A673 (cell line): ENCODE measurements at regions not wholly inside any gene's neighbourhood (a gene's known extent, or its start where the extent isn't known, plus 50 kb on each side); places are given as distances from the start of the nearest gene placed in this dataset.

Experiments
- BruUV-seq: library from RNA; stranded (reverse); fragments of 400-500 nt; replicated peaks from 2 replicates; lab custom pipeline; 2021; lab: Mats Ljungman, UMichigan
- CTCF ChIA-PET: fragments of 300-600 bp; sonication (Branson Sonifier 250); formaldehyde crosslinking; loops from one replicate; lab custom pipeline; 2022; ENCODE audit warnings: antibody characterized with exemption; lab: Charles Lee
- POLR2A ChIA-PET: fragments of 300-600 bp; sonication (Branson Sonifier 250); formaldehyde crosslinking; loops from one replicate; lab custom pipeline; 2022; ENCODE audit warnings: antibody characterized with exemption; ENCODE audit not compliant: low non-redundant PET; lab: Charles Lee
- DNase-seq: peaks from one replicate; pipeline ENCODE4 v3.0.0-alpha.2; 2015; ENCODE audit warnings: low spot score
- H3K27ac ChIP-seq: fragments of 200-600 bp; sonication (generic); 2 replicates; pipeline ENCODE4 v1.5.1; 2016; ENCODE audit warnings: mixed run types, low read depth, mild to moderate bottlenecking, mixed read lengths, antibody characterized with exemption, low read length; ENCODE audit not compliant: poor library complexity, severe bottlenecking
- H3K27me3 ChIP-seq: fragments of 200-600 bp; sonication (generic); replicated peaks from 2 replicates; pipeline ENCODE4 v1.6.1; 2017; ENCODE audit warnings: mixed run types, low read depth, mild to moderate bottlenecking, mixed read lengths, antibody characterized with exemption, low read length; ENCODE audit not compliant: insufficient read depth, poor library complexity
- H3K36me3 ChIP-seq: fragments of 200-600 bp; sonication (generic); 2 replicates; pipeline ENCODE4 v1.6.1; 2016; ENCODE audit warnings: mixed run types, mild to moderate bottlenecking, mixed read lengths, antibody characterized with exemption, low read length; ENCODE audit not compliant: insufficient read depth, poor library complexity, severe bottlenecking
- H3K4me1 ChIP-seq: fragments of 200-600 bp; sonication (generic); 2 replicates; pipeline ENCODE4 v1.6.1; 2017; ENCODE audit warnings: mixed run types, mild to moderate bottlenecking, mixed read lengths, antibody characterized with exemption, low read length; ENCODE audit not compliant: insufficient read depth, poor library complexity, severe bottlenecking
- H3K4me3 ChIP-seq: fragments of 200-600 bp; sonication (generic); 2 replicates; pipeline ENCODE4 v1.5.1; 2016; ENCODE audit warnings: low read depth, mixed run types, mild to moderate bottlenecking, mixed read lengths, low read length; ENCODE audit not compliant: poor library complexity, severe bottlenecking
- H3K9me3 ChIP-seq: fragments of 200-600 bp; sonication (generic); 2 replicates; pipeline ENCODE4 v1.6.1; 2016; ENCODE audit warnings: mixed run types, low read depth, mild to moderate bottlenecking, mixed read lengths, antibody characterized with exemption, low read length; ENCODE audit not compliant: poor library complexity, severe bottlenecking
- EZH2 ChIP-seq: fragments of 200-600 bp; sonication (generic); IDR thresholded peaks from 2 replicates; pipeline ENCODE4 v1.6.1; 2017; ENCODE audit warnings: borderline replicate concordance, low read depth, mild to moderate bottlenecking, mixed read lengths, antibody characterized with exemption, low read length; ENCODE audit not compliant: poor library complexity, severe bottlenecking
- intact Hi-C: fragments of 100-400 bp; cut with micrococcal nuclease; formaldehyde crosslinking; loops from one replicate; pipeline ENCODE4 v1.10.0; 2022; ENCODE audit not compliant: unreplicated experiment
- TF ChIP-seq, protein P1 (sequence below): fragments of 300-800, 200-600 bp; sonication (generic); conservative IDR thresholded peaks from 2 replicates; pipeline ENCODE4 v1.5.1; 2017; ENCODE audit warnings: low read depth, mild to moderate bottlenecking, antibody characterized with exemption, low read length, moderate library complexity, mixed read lengths

DNA sequence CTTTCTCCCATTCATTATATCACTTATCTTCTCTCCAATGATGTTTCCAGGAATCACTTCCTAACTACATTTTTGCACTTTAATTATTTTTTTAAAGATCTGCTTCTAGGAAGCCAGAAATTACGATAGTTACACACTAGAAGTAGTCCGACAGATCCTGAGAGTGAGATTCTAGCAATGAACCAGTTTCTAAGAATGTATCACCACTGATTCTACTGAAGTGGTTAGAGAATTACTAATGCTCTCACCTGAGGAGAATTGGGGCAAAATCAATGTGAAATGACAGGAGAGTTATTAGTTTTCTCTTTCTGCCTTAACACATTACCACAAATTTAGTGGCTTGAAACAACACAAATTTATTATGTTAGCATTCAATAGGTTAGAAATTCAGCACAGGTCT, 241.2 kb downstream of the CASP12 start:
- no TSS peak for BruUV-seq
- CTCF ChIA-PET, result no interaction called here
- Histone ChIP-seq H3K27me3 (no peaks in the 10 kb centered on the region), H3K9me3 (no peaks in the 10 kb centered on the region), H3K27ac (no peak overlapping the region), H3K4me3 (no peak overlapping the region), H3K4me1 (no peaks in the 10 kb centered on the region), H3K36me3 (no peaks in the 10 kb centered on the region)
- intact Hi-C loops, result no loop called here
- POLR2A ChIA-PET, result no interaction called here
- TF ChIP-seq, protein P1, sequence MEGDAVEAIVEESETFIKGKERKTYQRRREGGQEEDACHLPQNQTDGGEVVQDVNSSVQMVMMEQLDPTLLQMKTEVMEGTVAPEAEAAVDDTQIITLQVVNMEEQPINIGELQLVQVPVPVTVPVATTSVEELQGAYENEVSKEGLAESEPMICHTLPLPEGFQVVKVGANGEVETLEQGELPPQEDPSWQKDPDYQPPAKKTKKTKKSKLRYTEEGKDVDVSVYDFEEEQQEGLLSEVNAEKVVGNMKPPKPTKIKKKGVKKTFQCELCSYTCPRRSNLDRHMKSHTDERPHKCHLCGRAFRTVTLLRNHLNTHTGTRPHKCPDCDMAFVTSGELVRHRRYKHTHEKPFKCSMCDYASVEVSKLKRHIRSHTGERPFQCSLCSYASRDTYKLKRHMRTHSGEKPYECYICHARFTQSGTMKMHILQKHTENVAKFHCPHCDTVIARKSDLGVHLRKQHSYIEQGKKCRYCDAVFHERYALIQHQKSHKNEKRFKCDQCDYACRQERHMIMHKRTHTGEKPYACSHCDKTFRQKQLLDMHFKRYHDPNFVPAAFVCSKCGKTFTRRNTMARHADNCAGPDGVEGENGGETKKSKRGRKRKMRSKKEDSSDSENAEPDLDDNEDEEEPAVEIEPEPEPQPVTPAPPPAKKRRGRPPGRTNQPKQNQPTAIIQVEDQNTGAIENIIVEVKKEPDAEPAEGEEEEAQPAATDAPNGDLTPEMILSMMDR, result no peak
- no peak for TF ChIP-seq EZH2
- DNase-seq, result no peak

DNA sequence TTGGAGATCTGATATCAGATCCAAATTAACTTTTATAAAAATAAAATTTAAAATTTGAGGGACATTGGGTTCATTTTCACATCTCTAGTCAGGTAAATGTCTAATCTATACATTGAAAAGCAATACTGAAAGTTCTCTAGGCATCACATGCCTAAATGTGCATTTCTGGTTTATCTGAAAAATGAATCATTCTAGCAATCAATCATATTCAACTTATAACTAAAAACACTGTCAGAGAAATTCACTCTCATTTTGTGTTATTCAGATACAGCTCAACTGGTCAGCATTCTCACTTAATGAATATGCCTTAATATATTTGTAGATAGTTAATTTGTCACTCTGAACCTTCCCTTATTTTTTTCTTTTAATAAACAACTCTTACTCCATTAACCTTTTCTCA, 243.2 kb downstream of the CASP12 start:
- no peak overlapping the region for H3K27ac ChIP-seq
- no peak for DNase-seq
- H3K27me3 ChIP-seq, result no peaks in the 10 kb centered on the region
- H3K9me3 ChIP-seq, result peaks cover 10% of the 10 kb centered on the region
- no peak overlapping the region for H3K4me3 ChIP-seq
- intact Hi-C loops, result no loop called here
- BruUV-seq, result no TSS peak
- POLR2A ChIA-PET, result no interaction called here
- TF ChIP-seq, protein P1, result no peak
- no peak for TF ChIP-seq EZH2
- no peaks in the 10 kb centered on the region for H3K36me3 ChIP-seq
- CTCF ChIA-PET, result no interaction called here
- no peaks in the 10 kb centered on the region for H3K4me1 ChIP-seq

DNA sequence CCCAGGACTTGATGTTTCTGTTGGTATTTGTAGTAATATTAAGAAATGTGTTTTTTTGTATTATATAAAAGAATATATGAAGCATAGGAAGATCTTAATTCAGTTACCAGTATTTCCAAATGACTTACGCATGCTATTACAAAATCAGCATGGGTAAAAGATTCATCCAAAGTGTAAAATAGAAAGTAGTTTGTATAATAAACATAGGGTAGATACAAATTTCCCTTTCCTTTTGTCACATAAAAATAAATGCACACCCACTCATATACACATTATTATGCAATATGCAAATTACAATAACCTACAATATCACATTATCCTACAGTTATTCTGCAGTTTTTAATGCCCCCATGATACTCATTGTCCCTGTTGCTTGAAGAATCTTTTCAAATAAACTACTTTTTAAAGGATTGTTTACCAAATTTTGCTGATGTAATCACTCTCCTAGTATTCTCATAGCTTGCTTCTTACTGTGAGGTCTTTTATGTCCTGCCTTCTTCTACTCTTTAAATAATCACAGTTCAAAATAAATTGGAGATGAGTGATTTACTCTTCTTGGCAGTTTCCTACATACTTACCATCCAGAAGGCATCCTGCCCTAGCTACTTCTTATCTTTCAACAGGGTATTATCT, 244.0 kb downstream of the CASP12 start:
- intact Hi-C loops, result no loop called here

More for the DNA sequence above, 244.0 kb downstream of the CASP12 start:
- H3K27ac ChIP-seq, result no peak overlapping the region
- H3K36me3 ChIP-seq, result no peaks in the 10 kb centered on the region
- H3K4me1 ChIP-seq, result no peaks in the 10 kb centered on the region
- no TSS peak for BruUV-seq
- H3K9me3 ChIP-seq, result peaks cover 12% of the 10 kb centered on the region
- no peak overlapping the region for H3K4me3 ChIP-seq
- TF ChIP-seq, protein P1, result no peak
- no peak for TF ChIP-seq EZH2
- ChIA-PET CTCF (no interaction called here), POLR2A (no interaction called here)
- H3K27me3 ChIP-seq, result no peaks in the 10 kb centered on the region
- no peak for DNase-seq
